Fibroblast of lung (primary cell): ENCODE measurements at regions not wholly inside any gene's neighbourhood (a gene's known extent, or its start where the extent isn't known, plus 50 kb on each side); places are given as distances from the start of the nearest gene placed in this dataset.

Source experiments
- DNase-seq, 2 donors: peaks; one replicate each; pipeline versions ENCODE4 v3.0.0 to v3.0.0-alpha.2; 2010; ENCODE audit warnings: low read depth in 2 of 2
- H2AFZ ChIP-seq: 2 replicates; pipeline ENCODE4 v1.5.1; 2012; ENCODE audit warnings: low read length, control low read depth, inconsistent platforms
- H3K27ac ChIP-seq: 2 replicates; pipeline ENCODE4 v1.5.1; 2011; ENCODE audit warnings: low read length, control low read depth; ENCODE audit not compliant: insufficient read depth
- H3K27me3 ChIP-seq: 2 replicates; pipeline ENCODE4 v1.5.1; 2011; ENCODE audit warnings: mild to moderate bottlenecking, low read length; ENCODE audit not compliant: control insufficient read depth, insufficient read depth
- H3K36me3 ChIP-seq: 2 replicates; pipeline ENCODE4 v1.5.1; 2011; ENCODE audit warnings: low read length; ENCODE audit not compliant: control insufficient read depth, insufficient read depth
- H3K4me1 ChIP-seq: 2 replicates; pipeline ENCODE4 v1.5.1; 2011; ENCODE audit warnings: low read length; ENCODE audit not compliant: control insufficient read depth, insufficient read depth; ENCODE audit errors: extremely low read depth
- H3K4me2 ChIP-seq: 2 replicates; pipeline ENCODE4 v1.5.1; 2011; ENCODE audit warnings: low read length, control low read depth; ENCODE audit not compliant: insufficient read depth; ENCODE audit errors: extremely low read depth
- H3K4me3 ChIP-seq, 4 experiments: fragments of 200-600 bp in 1 of 4; sonication (generic) in 1 of 4; replicated peaks in 1 of 4; 2 replicates each; pipeline ENCODE4 v1.5.1; 2011 to 2016; ENCODE audit warnings: low read length in 4 of 4, low read depth in 3 of 4, mild to moderate bottlenecking in 3 of 4, control low read depth in 2 of 4, inconsistent platforms in 1 of 4, mixed read lengths in 1 of 4; ENCODE audit not compliant: insufficient read depth in 1 of 4; ENCODE audit errors: control extremely low read depth in 1 of 4
- H3K79me2 ChIP-seq: 2 replicates; pipeline ENCODE4 v1.5.1; 2012; ENCODE audit warnings: mild to moderate bottlenecking, low read length, inconsistent platforms; ENCODE audit not compliant: control insufficient read depth, insufficient read depth
- H3K9ac ChIP-seq: 2 replicates; pipeline ENCODE4 v1.5.1; 2011; ENCODE audit warnings: mild to moderate bottlenecking, low read length, control low read depth; ENCODE audit not compliant: insufficient read depth
- H3K9me3 ChIP-seq: 2 replicates; pipeline ENCODE4 v1.5.1; 2012; ENCODE audit warnings: low read depth, low read length; ENCODE audit not compliant: control insufficient read depth, insufficient read depth
- H4K20me1 ChIP-seq: 2 replicates; pipeline ENCODE4 v1.5.1; 2011; ENCODE audit warnings: low read length; ENCODE audit not compliant: control insufficient read depth, insufficient read depth; ENCODE audit errors: extremely low read depth
- EZH2 ChIP-seq: IDR thresholded peaks from 2 replicates; pipeline ENCODE4 v1.5.1; 2012; ENCODE audit warnings: low read length, control low read depth, mild to moderate bottlenecking; ENCODE audit errors: missing control alignments
- TF ChIP-seq, protein P1 (sequence below), 2 donors: IDR thresholded peaks in 1 of 2; conservative IDR thresholded peaks in 1 of 2; 1 replicate in 1 of 2; 2 replicates in 1 of 2; pipeline ENCODE4 v1.5.1; 2011 to 2012; ENCODE audit warnings: low read length in 2 of 2, control low read depth in 1 of 2, inconsistent platforms in 1 of 2, low read depth in 1 of 2, mild to moderate bottlenecking in 1 of 2

DNA sequence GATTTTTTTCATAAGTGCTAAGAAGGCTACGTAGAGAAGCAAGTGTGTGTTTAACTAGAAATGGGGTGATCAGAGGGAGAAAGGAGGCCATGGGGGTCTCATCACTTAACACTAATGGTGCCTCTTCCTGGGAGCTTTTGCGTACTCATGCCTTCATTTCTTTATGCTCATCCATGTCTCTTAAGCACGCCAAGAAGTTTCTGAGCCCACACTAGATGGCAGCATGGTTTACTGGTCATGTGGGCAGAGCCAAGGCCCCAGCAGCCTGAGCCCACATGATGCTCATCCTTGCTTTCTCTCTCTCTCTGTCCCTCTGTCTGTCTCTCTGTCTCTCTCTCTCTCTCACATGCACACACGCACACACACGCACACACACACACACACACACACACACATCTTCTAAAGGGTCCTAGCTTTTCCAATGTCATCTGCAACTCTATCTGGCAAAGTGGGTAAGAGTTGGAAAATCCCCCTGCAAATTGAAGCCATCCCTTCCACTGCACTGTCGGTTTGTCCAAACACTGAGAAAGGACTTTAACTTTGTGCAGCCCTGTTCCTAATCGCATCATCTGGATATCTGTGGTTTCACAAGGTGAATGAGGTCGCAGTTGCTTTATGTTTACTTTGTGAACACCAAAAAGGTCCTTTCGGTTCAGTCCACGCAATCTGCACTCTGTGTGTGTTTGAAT is 137.1 kb upstream of the CCDC68 start:
- peaks cover 2% of the 10 kb centered on the region for H3K4me1 ChIP-seq
- H4K20me1 ChIP-seq: no peaks in the 10 kb centered on the region
- H3K4me3 ChIP-seq: no peak overlapping the region
- H3K36me3 ChIP-seq: no peaks in the 10 kb centered on the region
- no peak for TF ChIP-seq EZH2
- TF ChIP-seq, protein P1, sequence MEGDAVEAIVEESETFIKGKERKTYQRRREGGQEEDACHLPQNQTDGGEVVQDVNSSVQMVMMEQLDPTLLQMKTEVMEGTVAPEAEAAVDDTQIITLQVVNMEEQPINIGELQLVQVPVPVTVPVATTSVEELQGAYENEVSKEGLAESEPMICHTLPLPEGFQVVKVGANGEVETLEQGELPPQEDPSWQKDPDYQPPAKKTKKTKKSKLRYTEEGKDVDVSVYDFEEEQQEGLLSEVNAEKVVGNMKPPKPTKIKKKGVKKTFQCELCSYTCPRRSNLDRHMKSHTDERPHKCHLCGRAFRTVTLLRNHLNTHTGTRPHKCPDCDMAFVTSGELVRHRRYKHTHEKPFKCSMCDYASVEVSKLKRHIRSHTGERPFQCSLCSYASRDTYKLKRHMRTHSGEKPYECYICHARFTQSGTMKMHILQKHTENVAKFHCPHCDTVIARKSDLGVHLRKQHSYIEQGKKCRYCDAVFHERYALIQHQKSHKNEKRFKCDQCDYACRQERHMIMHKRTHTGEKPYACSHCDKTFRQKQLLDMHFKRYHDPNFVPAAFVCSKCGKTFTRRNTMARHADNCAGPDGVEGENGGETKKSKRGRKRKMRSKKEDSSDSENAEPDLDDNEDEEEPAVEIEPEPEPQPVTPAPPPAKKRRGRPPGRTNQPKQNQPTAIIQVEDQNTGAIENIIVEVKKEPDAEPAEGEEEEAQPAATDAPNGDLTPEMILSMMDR (conservative IDR thresholded peaks at IDR 0.05 in 1 of 2, IDR thresholded peaks at IDR 0.05 in 1 of 2; ENCODE audit: low read depth in 1 of 2, low read length in 2 of 2): peak; percentile 52 to 56
- DNase-seq: peak; percentile 65 to 80
- peak overlapping the region; percentile 63 for H2AFZ ChIP-seq
- H3K79me2 ChIP-seq: no peaks in the 10 kb centered on the region
- H3K27me3 ChIP-seq: no peaks in the 10 kb centered on the region
- H3K9me3 ChIP-seq: no peaks in the 10 kb centered on the region
- H3K27ac ChIP-seq: no peak overlapping the region
- H3K4me2 ChIP-seq: no peak overlapping the region
- no peak overlapping the region for H3K9ac ChIP-seq

DNA sequence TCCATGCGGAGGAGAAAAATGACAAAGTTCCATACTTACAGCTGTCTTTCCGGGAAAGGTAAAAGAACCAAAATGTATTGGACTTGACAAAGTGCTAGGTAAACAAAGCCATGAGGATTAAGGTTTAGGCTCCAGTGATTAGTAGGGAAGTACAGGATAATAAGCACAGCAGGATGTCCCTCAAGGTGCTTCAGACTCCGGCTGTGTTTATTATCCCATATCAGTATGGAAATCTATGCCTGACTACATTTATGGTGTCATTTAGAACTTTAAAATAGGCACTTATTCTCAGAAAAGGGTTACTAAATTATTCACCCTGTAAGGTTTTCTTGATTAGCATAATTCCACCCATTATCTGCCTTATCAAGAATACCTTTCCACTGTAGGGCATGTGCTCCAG is 136.3 kb upstream of the CCDC68 start:
- Histone ChIP-seq H3K27ac (no peak overlapping the region), H3K9me3 (no peaks in the 10 kb centered on the region), H2AFZ (no peak overlapping the region), H3K4me2 (no peak overlapping the region), H4K20me1 (no peaks in the 10 kb centered on the region), H3K27me3 (no peaks in the 10 kb centered on the region), H3K4me1 (peaks cover 2% of the 10 kb centered on the region), H3K79me2 (no peaks in the 10 kb centered on the region), H3K36me3 (no peaks in the 10 kb centered on the region), H3K9ac (no peak overlapping the region), H3K4me3 (no peak overlapping the region)
- no peak for TF ChIP-seq EZH2
- TF ChIP-seq, protein P1 (conservative IDR thresholded peaks at IDR 0.05 in 1 of 2, IDR thresholded peaks at IDR 0.05 in 1 of 2; ENCODE audit: low read depth in 1 of 2, low read length in 2 of 2): no peak
- DNase-seq: no peak

DNA sequence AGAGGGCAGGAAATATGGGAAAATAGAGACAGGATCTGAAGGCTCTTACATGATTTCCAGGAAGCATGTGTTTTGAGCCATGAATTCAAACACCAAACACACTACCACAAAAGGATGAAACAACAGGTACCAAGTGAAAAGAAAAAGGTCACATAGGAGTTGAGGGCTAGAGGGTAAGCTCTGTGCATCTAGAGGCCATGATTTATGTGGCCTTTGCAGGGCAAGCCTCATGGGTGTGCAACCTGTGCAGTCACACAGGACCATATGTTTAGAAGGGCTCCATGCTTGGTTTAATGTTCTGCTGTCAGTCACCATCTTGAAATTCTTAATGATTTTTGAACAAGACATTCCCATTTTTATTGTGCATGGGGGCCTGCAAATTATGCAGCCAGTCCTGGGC is 134.5 kb upstream of the CCDC68 start:
- H3K4me3 ChIP-seq: no peak overlapping the region
- H3K4me1 ChIP-seq: peaks cover 2% of the 10 kb centered on the region
- no peaks in the 10 kb centered on the region for H3K79me2 ChIP-seq

More for the DNA sequence above, 134.5 kb upstream of the CCDC68 start:
- no peaks in the 10 kb centered on the region for H3K9me3 ChIP-seq
- no peak for DNase-seq
- H3K9ac ChIP-seq: no peak overlapping the region
- H3K27me3 ChIP-seq: no peaks in the 10 kb centered on the region
- no peaks in the 10 kb centered on the region for H3K36me3 ChIP-seq
- no peak overlapping the region for H3K4me2 ChIP-seq
- no peak overlapping the region for H3K27ac ChIP-seq
- H4K20me1 ChIP-seq: no peaks in the 10 kb centered on the region
- no peak overlapping the region for H2AFZ ChIP-seq
- no peak for TF ChIP-seq EZH2
- TF ChIP-seq, protein P1 (conservative IDR thresholded peaks at IDR 0.05 in 1 of 2, IDR thresholded peaks at IDR 0.05 in 1 of 2; ENCODE audit: low read depth in 1 of 2, low read length in 2 of 2): no peak
